IMR-90 (cell line): ENCODE measurements at regions not wholly inside any gene's neighbourhood (a gene's known extent, or its start where the extent isn't known, plus 50 kb on each side); places are given as distances from the start of the nearest gene placed in this dataset.

Source experiments
- ATAC-seq: fragments of 200-7000 bp; cut with Tn5 transposase; 2 replicates; pipeline ENCODE4 v1.9.1; 2020; ENCODE audit warnings: low read depth, mild to moderate bottlenecking, moderate library complexity
- BruUV-seq: library from RNA; stranded (reverse); fragments of 400-500 nt; replicated peaks from 2 replicates; lab custom pipeline; 2021; lab: Mats Ljungman, UMichigan
- CTCF ChIA-PET: fragments of 300-600 bp; formaldehyde crosslinking; extraction: SDS; loops from one replicate; lab custom pipeline; 2021; ENCODE audit warnings: antibody characterized with exemption; lab: Yijun Ruan, JAX
- POLR2A ChIA-PET: fragments of 300-600 bp; sonication (Branson Sonifier 250); formaldehyde crosslinking; loops from one replicate; lab custom pipeline; 2022; ENCODE audit warnings: antibody characterized with exemption; ENCODE audit not compliant: unreplicated experiment; lab: Charles Lee
- DNase-seq: peaks from one replicate; pipeline ENCODE4 v3.0.0; 2013
- H2AFZ ChIP-seq: replicated peaks from 2 replicates; pipeline ENCODE3; 2013; ENCODE audit warnings: low read length, mild to moderate bottlenecking; ENCODE audit not compliant: poor library complexity
- H2AK5ac ChIP-seq: 2 replicates; pipeline ENCODE4 v1.6.1; 2013; ENCODE audit warnings: low read depth, low read length, inconsistent platforms
- H2AK9ac ChIP-seq: replicated peaks from 2 replicates; pipeline ENCODE3; 2013; ENCODE audit warnings: mild to moderate bottlenecking, low read depth, low read length, moderate library complexity; ENCODE audit not compliant: poor library complexity
- H2BK120ac ChIP-seq: 2 replicates; pipeline ENCODE4 v1.6.1; 2013; ENCODE audit warnings: low read depth, low read length, inconsistent platforms
- H2BK15ac ChIP-seq: 3 replicates; pipeline ENCODE4 v1.6.1; 2013; ENCODE audit warnings: low read depth, low read length, inconsistent platforms
- H2BK20ac ChIP-seq: 2 replicates; pipeline ENCODE4 v1.6.1; 2013; ENCODE audit warnings: low read depth, mild to moderate bottlenecking, inconsistent platforms, low read length, moderate library complexity
- H2BK5ac ChIP-seq: 2 replicates; pipeline ENCODE4 v1.6.1; 2013; ENCODE audit warnings: mild to moderate bottlenecking, low read depth, low read length, inconsistent platforms; ENCODE audit not compliant: poor library complexity, severe bottlenecking
- H3K14ac ChIP-seq: replicated peaks from 2 replicates; pipeline ENCODE4 v1.6.1; 2013; ENCODE audit warnings: low read depth, low read length, inconsistent platforms
- H3K18ac ChIP-seq: 2 replicates; pipeline ENCODE4 v1.6.1; 2013; ENCODE audit warnings: low read depth, low read length, control low read depth
- H3K23ac ChIP-seq: 2 replicates; pipeline ENCODE4 v1.6.1; 2013; ENCODE audit warnings: low read depth, low read length, inconsistent platforms
- H3K27ac ChIP-seq: 2 replicates; pipeline ENCODE4 v1.5.1; 2013; ENCODE audit warnings: mild to moderate bottlenecking, control low read depth, low read length; ENCODE audit not compliant: insufficient read depth
- H3K27me3 ChIP-seq: 2 replicates; pipeline ENCODE4 v1.6.1; 2013; ENCODE audit warnings: low read length; ENCODE audit not compliant: control insufficient read depth, insufficient read depth
- H3K36me3 ChIP-seq: 2 replicates; pipeline ENCODE4 v1.6.1; 2013; ENCODE audit warnings: low read length, mixed read lengths; ENCODE audit not compliant: control insufficient read depth, insufficient read depth
- H3K4ac ChIP-seq: 2 replicates; pipeline ENCODE4 v1.6.1; 2013; ENCODE audit warnings: low read depth, low read length, inconsistent platforms
- H3K4me1 ChIP-seq: 2 replicates; pipeline ENCODE4 v1.6.1; 2013; ENCODE audit warnings: low read length, mixed read lengths; ENCODE audit not compliant: control insufficient read depth, insufficient read depth
- H3K4me2 ChIP-seq: 2 replicates; pipeline ENCODE4 v1.6.1; 2013; ENCODE audit warnings: low read depth, mild to moderate bottlenecking, control low read depth, low read length, moderate library complexity
- H3K4me3 ChIP-seq: 2 replicates; pipeline ENCODE4 v1.5.1; 2013; ENCODE audit warnings: low read depth, mild to moderate bottlenecking, control low read depth, low read length, moderate library complexity; ENCODE audit not compliant: insufficient read depth
- H3K56ac ChIP-seq: 2 replicates; pipeline ENCODE4 v1.6.1; 2013; ENCODE audit warnings: low read length, inconsistent platforms; ENCODE audit not compliant: insufficient read depth; ENCODE audit errors: extremely low read depth
- H3K79me1 ChIP-seq, 2 experiments: 2 replicates each; pipeline ENCODE4 v1.6.1; 2013; ENCODE audit warnings: low read length in 2 of 2, inconsistent platforms in 1 of 2, low read depth in 1 of 2
- H3K9ac ChIP-seq: 2 replicates; pipeline ENCODE4 v1.6.1; 2013; ENCODE audit warnings: low read depth, low read length, control low read depth
- H3K9me1 ChIP-seq: 2 replicates; pipeline ENCODE4 v1.6.1; 2013; ENCODE audit warnings: low read length, inconsistent platforms; ENCODE audit not compliant: insufficient read depth
- H3K9me3 ChIP-seq: 2 replicates; pipeline ENCODE4 v1.6.1; 2013; ENCODE audit warnings: low read length; ENCODE audit not compliant: control insufficient read depth, insufficient read depth
- H4K20me1 ChIP-seq: 2 replicates; pipeline ENCODE4 v1.6.1; 2013; ENCODE audit warnings: low read length, inconsistent platforms; ENCODE audit not compliant: insufficient read depth
- H4K5ac ChIP-seq: 2 replicates; pipeline ENCODE4 v1.6.1; 2013; ENCODE audit warnings: mild to moderate bottlenecking, low read depth, low read length, control low read depth
- H4K8ac ChIP-seq, 2 experiments: 2 replicates each; pipeline ENCODE4 v1.6.1; 2013; ENCODE audit warnings: low read depth in 2 of 2, low read length in 2 of 2, control low read depth in 1 of 2, inconsistent platforms in 1 of 2
- H4K91ac ChIP-seq: 2 replicates; pipeline ENCODE4 v1.6.1; 2013; ENCODE audit warnings: low read depth, low read length, inconsistent platforms; ENCODE audit not compliant: insufficient read depth
- CEBPB ChIP-seq: IDR thresholded peaks from 2 replicates; pipeline ENCODE4 v1.6.1; 2012; ENCODE audit warnings: low read depth, low read length, improper control_type of control experiment
- MAFK ChIP-seq: IDR thresholded peaks from 2 replicates; pipeline ENCODE4 v1.6.1; 2012; ENCODE audit warnings: low read depth, low read length, improper control_type of control experiment
- MXI1 ChIP-seq: IDR thresholded peaks from 2 replicates; pipeline ENCODE4 v1.6.1; 2012; ENCODE audit warnings: low read depth, mild to moderate bottlenecking, low read length, moderate library complexity, borderline replicate concordance
- NFE2L2 ChIP-seq: fragments of 150-350 bp; IDR thresholded peaks from 2 replicates; pipeline ENCODE4 v1.6.1; 2016; ENCODE audit warnings: low read depth, mild to moderate bottlenecking, low read length
- POLR2A ChIP-seq: IDR thresholded peaks from 2 replicates; pipeline ENCODE4 v1.6.1; 2012; ENCODE audit warnings: mild to moderate bottlenecking, low read depth, low read length
- RAD21 ChIP-seq: IDR thresholded peaks from 2 replicates; pipeline ENCODE4 v1.6.1; 2012; ENCODE audit warnings: low read length, improper control_type of control experiment
- WGBS, 2 experiments: methylation state at CpG; one replicate each; pipeline versions ENCODE4 v1.1.5 to v1.1.7; 2013; ENCODE audit warnings: missing lambda C conversion rate in 2 of 2; ENCODE audit not compliant: insufficient read length in 1 of 2; ENCODE audit errors: extremely low coverage in 2 of 2; 5-methylcytosine and 5-hydroxymethylcytosine counted together
- dilution Hi-C: fragments of 300-500 bp; cut with HindIII; formaldehyde crosslinking; loops from one replicate; pipeline ENCODE4 v1.14.3; 2018; ENCODE audit warnings: low sequenced_read_pairs; ENCODE audit not compliant: unreplicated experiment
- in situ Hi-C: fragments of 300-500 bp; cut with MboI; formaldehyde crosslinking; loops from 3 replicates; pipeline ENCODE4 v1.14.3; 2019; ENCODE audit warnings: low sequenced_read_pairs, inconsistent platforms, mixed read lengths
- intact Hi-C: fragments of 100-400 bp; cut with micrococcal nuclease; formaldehyde crosslinking; loops from 2 replicates; pipeline ENCODE4 v1.10.0; 2022
- TF ChIP-seq, protein P1 (sequence below): conservative IDR thresholded peaks from 2 replicates; pipeline ENCODE4 v1.5.1; 2012; ENCODE audit warnings: mild to moderate bottlenecking, low read depth, low read length, improper control_type of control experiment

DNA sequence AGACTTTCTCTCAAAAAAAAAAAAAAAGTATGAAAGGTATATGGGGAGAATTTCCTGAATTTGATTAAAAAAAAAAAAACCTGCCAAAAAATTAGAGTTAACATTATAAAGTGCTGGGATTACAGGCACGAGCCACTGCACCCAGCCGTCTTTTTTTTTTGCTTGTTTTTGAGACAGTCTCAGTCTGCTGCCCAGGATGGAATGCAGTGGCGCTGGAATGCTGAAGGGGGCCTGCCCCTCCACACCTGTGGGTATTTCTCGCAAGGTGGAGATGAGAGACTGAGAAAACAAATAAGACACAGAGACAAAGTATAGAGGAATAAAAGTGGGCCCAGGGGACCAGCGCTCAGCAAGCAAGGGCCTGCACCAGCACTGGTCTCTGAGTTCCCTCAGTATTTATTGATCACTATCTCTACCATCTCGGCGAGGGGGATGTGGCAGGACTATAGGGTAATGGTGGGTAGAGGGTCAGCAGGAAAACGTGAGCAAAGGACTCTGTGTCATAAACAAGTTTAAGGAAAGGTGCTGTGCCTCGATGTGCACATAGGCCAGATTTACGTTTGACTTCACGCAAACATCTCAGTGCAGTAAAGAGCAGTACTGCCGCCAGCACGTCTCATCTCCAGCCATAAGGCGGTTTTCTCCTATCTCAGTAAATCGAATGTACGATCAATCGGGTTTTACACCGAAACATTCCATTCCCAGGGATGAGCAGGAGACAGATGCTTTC, 117.2 kb downstream of the GOSR1 start:
- no peak overlapping the region for H2BK5ac ChIP-seq
- 87% methylated on average over 5 of the region's 18 CpGs; no CpG with 5 or more reads in 1 of the 2 experiments for WGBS, 2 experiments
- TF ChIP-seq MAFK (no peak), MXI1 (no peak), NFE2L2 (no peak), POLR2A (no peak), CEBPB (no peak), RAD21 (no peak)
- TF ChIP-seq, protein P1, sequence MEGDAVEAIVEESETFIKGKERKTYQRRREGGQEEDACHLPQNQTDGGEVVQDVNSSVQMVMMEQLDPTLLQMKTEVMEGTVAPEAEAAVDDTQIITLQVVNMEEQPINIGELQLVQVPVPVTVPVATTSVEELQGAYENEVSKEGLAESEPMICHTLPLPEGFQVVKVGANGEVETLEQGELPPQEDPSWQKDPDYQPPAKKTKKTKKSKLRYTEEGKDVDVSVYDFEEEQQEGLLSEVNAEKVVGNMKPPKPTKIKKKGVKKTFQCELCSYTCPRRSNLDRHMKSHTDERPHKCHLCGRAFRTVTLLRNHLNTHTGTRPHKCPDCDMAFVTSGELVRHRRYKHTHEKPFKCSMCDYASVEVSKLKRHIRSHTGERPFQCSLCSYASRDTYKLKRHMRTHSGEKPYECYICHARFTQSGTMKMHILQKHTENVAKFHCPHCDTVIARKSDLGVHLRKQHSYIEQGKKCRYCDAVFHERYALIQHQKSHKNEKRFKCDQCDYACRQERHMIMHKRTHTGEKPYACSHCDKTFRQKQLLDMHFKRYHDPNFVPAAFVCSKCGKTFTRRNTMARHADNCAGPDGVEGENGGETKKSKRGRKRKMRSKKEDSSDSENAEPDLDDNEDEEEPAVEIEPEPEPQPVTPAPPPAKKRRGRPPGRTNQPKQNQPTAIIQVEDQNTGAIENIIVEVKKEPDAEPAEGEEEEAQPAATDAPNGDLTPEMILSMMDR, result no peak

More for the DNA sequence above, 117.2 kb downstream of the GOSR1 start:
- no peak overlapping the region for H3K56ac ChIP-seq
- no peak overlapping the region for H3K9ac ChIP-seq
- H3K9me3 ChIP-seq, result no peaks in the 10 kb centered on the region
- intact Hi-C loops, result no loop called here
- no peaks in the 10 kb centered on the region for H3K79me1 ChIP-seq
- H3K23ac ChIP-seq, result no peak overlapping the region
- DNase-seq (no peak), ATAC-seq (no peak)
- H4K8ac ChIP-seq, result no peak overlapping the region
- H3K4me3 ChIP-seq, result no peak overlapping the region
- H2BK15ac ChIP-seq, result no peak overlapping the region
- ChIA-PET CTCF (interaction anchor here (0.6 kb wide), 1 partner anchor 113 kb away, joined by 3 read pairs; no protein-coding TSS in a partner anchor), POLR2A (no interaction called here)
- no peak overlapping the region for H4K5ac ChIP-seq
- 0 out of 2 replicates have a peak, but pooled peaks cover 2% of the 10 kb centered on the region for H3K9me1 ChIP-seq
- H2AK5ac ChIP-seq, result no peak overlapping the region
- no peaks in the 10 kb centered on the region for H3K36me3 ChIP-seq
- no peak overlapping the region for H2BK120ac ChIP-seq
- BruUV-seq, result no TSS peak
- H3K4me1 ChIP-seq, result peaks cover 2% of the 10 kb centered on the region
- H3K27me3 ChIP-seq, result peaks cover 5% of the 10 kb centered on the region; the same call in 1 of the 2 replicates
- H3K4ac ChIP-seq, result no peak overlapping the region
- no peak overlapping the region for H3K14ac ChIP-seq
- H2AK9ac ChIP-seq, result no peak overlapping the region
- dilution Hi-C loops, result no loop called here
- no peaks in the 10 kb centered on the region for H4K20me1 ChIP-seq
- no peak overlapping the region for H2AFZ ChIP-seq
- no peak overlapping the region for H3K18ac ChIP-seq
- H3K4me2 ChIP-seq, result no peak overlapping the region
- no peak overlapping the region for H3K27ac ChIP-seq
- no peak overlapping the region for H4K91ac ChIP-seq
- H2BK20ac ChIP-seq, result no peak overlapping the region
- in situ Hi-C loops, result no loop called here
